ENCODE measurements at regions not wholly inside any gene's neighbourhood (a gene's known extent, or its start where the extent isn't known, plus 50 kb on each side); places are given as distances from the start of the nearest gene placed in this dataset.
"Not testable (repeated sequence)": the region's sequence is repeated elsewhere in the genome, so short reads cannot be mapped to it uniquely, and the experiment has no call there.

DNA sequence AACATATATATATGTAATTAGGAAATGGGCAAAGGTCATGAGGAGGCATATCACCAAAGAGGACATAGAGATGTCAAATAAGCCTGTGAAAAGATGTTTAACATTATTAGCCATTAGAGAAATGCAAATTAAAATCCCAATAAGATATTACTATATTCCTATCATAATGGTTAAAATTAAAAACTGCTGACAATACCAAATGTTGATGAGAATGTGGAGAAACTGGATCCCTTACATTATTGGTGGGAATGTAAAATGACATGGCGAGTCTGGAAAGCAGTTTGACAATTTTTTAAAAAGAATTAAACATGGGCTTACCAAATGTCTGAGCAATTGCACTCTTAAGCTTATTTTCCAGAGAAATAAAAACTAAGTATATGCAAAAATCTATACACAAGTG lies 1821.6 kb upstream of the C9orf72 start:
- DNase-seq (ENCODE audit: low spot score) = no peak

DNA sequence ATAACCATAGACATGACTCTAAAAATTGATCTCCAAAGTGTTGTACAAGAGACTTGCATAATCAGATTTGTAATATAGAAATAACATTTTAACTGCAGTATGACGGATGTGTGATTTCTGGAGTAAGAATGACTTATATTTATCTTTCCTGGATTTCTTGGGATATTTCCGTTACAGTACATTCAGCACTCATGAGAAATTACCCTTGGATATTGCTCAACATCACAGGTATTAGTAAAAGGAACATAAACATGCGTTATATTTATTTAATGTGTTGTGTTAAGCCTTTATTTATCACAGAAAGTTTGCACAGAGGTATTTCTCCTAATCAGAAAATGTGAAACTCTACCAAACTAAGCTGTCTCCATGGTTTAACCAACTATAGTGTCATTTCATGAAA lies 1823.9 kb upstream of the C9orf72 start:
- DNase-seq (ENCODE audit: low spot score) = no peak

DNA sequence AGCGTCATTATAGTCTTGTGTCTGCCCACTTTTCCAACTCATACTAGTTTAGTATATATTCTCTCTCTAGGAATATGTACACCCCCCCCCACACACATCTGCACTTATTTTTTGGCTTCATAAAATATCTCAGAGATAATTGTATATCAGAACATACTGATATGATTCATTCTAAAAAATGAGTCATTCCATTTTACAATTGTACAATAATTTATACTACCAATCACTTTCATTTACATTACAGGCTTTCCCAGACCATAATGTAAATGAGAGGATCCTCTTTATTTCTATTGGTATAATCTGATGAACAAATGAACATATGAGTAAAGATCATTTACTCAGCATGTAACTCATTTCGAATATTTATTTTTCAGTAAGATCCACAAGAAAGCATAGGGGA lies 1842.9 kb upstream of the C9orf72 start:
- no peak for DNase-seq (ENCODE audit: low spot score)

DNA sequence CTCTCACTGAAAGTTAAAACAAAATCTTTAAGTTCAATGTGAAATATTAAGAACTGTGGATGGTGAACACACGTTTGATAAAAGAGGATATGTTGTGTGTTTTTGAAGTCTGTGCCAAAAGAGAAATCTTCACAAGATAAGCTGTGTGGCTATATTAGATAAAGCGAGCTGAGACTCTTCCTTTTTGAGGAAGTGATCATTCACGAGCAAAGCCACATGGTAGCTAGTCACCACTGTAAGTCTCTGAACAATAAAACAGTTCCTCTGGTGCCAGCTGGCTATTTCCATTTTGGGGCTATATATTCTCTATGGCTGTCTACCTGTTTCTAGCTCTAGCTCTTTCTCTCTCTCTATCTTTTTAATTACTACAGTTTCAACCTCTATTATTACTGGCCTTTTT lies 1849.2 kb upstream of the C9orf72 start:
- DNase-seq (ENCODE audit: low spot score) = no peak

DNA sequence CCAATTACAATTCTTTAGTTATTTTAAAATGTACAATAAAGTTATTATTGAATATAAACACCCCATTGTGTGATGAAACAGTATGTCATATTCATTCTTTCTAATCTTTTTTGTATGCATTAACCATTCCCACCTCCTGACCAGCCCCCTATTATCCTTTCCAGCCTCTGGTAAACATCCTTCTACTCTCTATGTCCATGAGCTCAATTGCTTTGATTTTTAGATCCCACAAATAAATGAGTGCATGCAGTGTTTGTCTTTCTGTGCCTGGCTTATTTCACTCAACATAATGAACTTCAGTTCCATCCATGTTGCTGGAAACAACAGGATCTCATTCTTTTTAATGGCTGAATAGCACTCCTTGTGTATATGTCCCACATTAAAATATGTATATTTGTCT lies 1858.9 kb upstream of the C9orf72 start:
- no peak for DNase-seq (ENCODE audit: low spot score)

DNA sequence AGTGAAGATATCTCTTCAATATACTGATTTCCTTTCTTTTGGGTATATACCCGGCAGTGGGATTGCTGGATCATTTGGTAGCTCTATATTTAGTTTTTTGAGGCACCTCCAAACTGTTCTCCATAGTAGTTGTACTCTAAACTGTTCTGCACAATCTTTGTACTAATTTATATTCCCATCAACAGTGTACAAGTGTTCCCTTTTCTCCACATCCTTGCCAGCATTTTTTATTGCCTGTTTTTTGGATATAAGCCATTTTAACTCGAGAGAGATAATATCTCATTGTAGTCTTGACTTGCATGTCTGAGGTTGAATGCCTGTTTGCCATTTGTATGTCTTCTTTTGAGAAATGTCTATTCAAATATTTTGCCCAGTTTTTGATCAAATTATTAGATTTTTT lies 1859.4 kb upstream of the C9orf72 start:
- DNase-seq (ENCODE audit: low spot score) = not testable (repeated sequence)

DNA sequence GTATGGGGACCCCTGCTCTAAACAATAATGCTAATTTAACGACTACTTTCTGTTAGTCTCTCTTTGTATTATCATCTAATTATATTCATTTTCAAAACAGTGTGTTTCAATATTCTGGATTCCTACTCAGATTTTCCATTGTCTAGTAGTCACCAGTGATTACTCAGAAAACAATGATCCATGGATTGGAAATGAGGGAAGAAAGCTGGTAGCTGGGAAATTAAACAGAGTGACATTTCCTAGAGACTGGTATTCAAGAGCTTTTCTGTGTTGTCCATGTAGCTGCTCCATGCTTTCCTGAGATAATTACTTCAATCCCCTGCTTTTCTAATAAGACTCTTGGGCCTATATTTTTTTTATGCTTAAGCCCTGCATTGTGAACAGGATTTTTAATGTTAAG lies 1862.1 kb upstream of the C9orf72 start:
- no peak for DNase-seq (ENCODE audit: low spot score)

DNA sequence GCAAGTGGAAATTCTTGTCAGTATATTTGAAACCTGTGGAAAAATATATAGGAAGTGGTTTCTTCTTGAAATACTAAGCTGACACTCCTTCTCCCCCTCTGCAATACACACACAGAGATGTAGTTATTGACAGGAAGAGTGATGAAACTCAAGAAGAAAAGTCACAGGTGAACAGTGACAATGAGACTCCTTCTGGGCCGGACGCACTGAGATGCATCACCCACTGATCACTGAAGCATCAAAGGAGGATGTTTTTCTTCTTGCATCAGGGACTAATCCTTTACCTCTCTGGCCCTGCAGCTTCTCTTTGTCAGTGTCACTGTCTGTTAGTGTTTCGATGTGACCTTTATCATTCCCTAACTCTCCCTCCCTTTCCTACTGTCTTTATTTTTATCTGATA lies 1864.2 kb upstream of the C9orf72 start:
- no peak for DNase-seq (ENCODE audit: low spot score)

DNA sequence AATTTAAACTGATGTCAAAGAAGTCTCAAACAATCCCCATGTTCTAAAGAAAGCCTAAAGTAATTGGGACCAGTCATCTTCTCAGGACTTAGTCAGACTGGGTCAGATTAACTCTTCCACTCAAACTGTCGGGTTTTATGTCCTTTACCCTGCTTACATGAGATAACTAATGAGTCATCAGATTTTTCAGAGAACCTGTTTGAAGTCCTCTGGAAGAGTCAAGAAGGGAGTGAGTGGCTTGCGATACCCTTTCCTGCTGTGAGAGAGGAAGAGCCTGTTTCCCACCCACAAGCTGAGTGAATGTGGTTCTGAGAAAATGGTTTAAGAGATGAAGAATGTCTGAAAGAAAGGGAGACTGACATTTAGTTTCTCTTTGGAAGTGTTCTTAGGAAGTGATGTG lies 1866.7 kb upstream of the C9orf72 start:
- DNase-seq (ENCODE audit: low spot score) = no peak

DNA sequence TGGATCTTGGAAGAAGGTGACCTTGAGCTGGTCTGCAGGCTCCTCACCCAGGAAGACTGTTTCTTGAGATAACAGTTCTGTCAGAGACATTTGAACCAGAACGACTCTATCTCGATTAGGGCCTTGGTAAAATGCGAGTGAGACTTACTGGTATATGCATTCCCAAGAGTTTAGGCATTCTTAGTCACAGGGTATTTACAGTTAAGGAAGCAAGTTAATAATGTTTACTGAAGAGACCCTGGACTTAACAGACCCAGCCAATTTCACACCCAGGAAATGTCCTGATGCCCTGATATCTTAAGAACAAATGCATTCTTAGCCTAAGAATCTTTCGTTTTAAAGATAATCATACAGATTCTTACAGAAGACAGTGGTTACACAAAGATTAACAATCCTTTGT lies 1867.2 kb upstream of the C9orf72 start:
- DNase-seq (ENCODE audit: low spot score) = no peak

DNA sequence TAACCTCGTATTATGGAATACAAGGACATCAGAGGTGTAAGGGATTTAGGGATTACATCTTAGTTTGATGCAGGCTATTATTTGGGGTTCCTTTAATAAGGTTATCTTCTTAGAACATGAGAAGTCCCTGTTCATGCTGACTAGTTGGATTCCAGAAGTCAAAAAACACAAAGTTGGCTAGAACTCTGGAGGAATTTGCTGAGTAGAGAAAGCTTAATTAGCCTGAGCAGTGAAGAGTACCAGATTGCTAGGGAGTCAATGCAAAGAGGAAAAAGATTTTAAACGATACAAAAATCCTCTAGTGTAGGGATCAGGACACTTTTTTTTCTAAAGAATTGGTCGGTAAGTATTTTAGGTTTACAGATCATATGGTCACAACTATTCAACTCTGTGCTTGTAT lies 1872.5 kb upstream of the C9orf72 start:
- DNase-seq (ENCODE audit: low spot score) = no peak

DNA sequence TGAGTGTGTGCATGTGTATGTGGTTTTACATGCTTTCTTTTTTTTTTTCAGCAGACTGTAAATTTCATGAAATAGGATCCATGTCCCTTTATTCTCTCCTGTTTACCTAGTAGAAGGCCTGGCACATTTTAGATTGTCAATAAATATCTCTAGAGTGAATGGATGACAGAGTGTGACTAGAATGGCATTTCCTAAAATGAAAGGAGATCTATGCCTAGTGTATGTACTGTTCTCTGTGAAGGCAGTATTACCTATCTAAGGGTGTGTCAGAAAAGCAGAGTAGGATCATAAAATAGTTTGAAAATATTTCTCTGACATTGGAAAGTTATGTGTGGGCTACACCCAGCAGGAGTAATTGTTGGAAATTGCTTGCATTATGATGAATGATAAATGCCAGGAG lies 1876.0 kb upstream of the C9orf72 start:
- no peak for DNase-seq (ENCODE audit: low spot score)

DNA sequence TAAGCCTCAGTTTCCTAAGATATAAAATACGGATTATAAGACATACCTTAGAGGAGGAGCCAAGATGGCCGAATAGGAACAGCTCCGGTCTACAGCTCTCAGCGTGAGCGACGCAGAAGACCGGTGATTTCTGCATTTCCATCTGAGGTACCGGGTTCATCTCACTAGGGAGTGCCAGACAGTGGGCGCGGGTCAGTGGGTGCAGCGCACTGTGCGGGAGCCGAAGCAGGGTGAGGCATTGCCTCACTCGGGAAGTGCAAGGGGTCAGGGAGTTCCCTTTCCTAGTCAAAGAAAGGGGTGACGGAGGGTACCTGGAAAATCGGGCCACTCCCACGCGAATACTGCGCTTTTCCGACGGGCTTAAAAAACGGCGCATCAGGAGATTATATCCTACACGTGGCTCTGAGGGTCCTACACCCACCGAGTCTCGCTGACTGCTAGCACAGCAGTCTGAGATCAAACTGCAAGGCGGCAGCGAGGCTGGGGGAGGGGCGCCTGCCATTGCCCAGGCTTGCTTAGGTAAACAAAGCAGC lies 1877.1 kb upstream of the C9orf72 start:
- DNase-seq (ENCODE audit: low spot score) = peak; percentile 49

DNA sequence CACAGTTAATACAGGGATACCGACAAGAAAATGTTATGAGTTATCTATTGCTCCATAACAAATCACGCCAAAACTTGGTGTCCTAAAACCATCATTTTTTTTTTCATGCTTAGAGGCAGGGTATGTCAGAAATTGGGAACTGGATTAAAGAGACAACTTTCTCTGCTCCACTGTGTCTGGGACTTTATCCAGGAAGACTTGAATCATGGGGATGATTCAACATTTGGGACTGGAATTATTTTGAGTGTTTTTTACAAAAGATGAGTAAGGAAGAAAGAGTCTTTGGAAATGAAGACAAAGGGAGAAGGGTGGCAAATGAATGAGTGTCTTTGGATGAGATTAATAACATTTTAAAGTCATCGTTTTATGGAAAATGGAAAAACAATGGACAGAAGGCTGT lies 1883.7 kb upstream of the C9orf72 start:
- DNase-seq (ENCODE audit: low spot score) = no peak

DNA sequence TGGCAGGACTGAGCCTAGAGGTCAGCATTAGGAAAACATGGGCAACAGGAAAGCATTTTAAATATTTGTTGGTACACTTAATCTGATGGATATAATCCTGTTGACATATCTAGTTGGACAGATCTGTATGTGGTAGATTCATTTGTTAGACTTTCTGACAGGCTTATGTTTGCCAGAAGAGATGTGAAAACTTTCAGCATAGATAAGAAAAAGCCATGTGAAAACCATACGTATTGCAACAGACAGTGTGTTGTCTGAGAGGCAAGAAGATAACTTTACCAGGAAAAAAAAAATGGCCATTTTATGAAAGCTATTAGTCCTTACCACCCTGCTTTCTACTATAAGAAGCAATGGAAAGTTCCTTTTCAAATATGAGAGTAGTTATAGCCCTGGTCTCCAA lies 1902.2 kb upstream of the C9orf72 start:
- no peak for DNase-seq (ENCODE audit: low spot score)

DNA sequence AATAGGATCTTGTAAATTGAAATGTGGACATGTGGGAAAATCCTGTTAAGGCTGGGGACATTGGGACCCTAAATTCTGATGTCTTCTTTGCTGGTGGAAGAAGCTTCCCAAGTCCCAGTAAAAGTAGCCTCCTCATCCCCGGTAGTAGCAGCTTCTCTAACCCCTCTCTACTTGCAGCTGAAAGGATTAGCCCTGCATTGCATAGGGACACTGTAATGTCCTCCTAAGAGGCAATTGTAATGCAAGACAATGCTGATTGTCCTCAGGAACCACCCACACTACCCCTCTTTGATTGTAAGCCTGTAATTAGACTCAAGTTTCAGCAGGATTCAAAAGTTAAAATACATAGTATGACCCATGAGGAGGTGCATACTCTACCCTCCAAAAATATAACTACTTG lies 1938.4 kb upstream of the C9orf72 start:
- DNase-seq (ENCODE audit: low spot score) = no peak

DNA sequence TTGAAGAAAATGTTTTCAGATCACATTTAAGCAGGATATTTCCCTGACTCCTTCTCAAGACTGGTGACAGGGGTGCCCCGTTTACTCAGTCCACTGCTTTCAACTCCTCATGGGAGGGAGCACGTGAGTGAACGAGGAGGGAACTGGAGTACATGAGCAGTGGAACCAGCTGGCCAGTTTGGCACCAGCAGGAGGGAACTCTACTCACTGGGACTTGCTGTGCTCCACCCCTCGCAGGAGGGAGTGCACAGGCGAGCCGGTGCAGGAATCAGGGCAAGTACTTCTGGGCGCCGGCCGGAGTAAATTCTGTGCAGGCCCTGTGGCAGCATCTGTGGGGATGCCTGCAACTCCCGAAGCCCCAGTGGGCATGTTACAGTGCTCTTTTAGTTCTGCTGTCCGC lies 1941.1 kb upstream of the C9orf72 start:
- DNase-seq (ENCODE audit: low spot score) = peak; percentile 52

DNA sequence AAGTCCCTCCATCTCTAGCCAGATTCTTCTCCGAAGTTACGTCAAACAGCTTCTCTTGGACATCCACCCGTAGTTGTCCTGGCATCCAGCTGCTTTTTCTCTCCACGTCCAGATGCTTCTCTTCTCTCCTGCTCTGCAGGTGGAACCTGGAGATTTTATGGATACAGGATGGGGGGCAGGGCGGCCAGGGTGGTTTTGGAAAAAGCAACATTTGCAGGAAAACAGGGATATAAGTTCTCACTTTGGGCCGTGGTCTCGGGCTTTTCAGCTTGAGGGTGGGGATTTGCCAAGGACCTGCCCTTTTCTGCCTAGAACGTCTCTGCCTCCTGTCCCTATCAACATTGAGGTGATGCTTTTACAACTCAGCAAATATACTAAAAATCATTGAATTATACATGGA lies 1941.6 kb upstream of the C9orf72 start:
- DNase-seq (ENCODE audit: low spot score) = no peak

DNA sequence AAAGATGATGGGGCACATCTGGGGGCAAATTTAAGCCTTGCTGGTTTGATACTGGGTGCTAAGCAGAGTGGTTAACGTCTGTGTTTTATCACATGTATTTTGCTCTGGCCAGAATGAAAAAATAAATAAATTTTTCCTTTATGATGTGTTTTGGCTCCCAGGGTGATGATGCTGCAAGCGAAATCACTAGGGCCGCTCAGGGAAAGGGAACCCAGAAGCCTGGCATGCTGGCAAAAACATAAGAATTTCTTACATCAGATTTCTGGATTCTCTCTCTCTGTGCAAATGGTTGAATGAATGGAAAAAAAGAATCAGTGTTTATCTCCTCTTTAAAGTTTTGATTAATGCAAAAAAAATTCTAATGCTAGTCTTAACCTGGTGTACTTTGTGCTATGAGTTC lies 1975.2 kb upstream of the C9orf72 start:
- DNase-seq (ENCODE audit: low spot score) = no peak

DNA sequence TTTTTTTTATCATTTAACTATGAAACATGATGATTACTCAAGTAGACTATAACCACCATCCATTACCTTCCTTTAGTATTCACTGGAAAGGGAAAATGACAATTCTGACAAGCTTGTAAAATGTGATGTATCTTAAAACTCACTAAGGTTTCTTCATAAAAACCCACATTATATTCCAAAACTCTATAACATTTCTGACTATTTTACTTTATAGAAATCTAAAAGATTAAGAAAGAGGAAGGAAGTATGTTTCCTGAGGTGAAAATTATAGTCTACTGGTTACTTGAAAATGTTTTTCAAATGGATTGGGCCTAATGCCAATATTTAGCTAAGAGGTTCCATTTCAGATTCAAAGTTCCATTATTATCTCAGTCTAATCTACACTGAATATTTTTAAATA lies 1982.2 kb upstream of the C9orf72 start:
- DNase-seq (ENCODE audit: low spot score) = no peak

DNA sequence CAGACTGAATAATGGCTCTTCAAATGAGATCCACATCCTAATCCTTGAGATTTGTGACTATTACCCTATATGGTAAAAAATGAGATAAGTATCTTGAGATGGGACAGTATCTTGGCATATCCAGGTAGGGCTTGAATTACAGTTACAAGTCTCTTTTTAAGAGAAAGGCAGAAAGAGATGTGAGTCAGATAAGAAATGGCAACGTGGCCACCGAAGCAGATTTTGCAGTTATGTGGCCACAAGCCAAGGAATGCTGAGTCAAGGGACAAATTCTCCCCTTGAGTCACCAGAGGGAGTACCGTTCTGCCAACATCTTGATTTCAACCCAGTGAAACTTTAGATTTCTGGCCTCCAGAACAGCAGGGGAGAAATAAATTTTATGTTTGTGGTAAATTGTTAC lies 1983.0 kb upstream of the C9orf72 start:
- no peak for DNase-seq (ENCODE audit: low spot score)

DNA sequence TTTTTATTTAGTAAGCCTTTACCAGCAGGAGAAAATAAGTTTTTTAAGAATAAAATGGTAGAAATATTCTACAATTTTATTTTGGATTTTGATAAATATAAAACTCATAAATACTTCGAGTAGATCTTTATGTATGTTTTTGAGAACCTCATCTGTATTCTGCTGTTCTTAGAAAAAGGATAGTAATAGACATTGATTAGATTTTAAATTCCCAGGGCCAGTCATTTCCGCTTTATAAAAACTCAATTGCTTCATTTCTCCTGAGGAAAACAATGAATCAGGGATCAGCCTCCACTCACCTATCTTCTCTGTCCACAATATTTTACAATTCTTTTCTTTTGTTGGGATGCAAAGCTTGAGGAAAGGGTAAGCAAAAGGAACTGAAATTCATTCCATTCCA lies 1983.5 kb upstream of the C9orf72 start:
- no peak for DNase-seq (ENCODE audit: low spot score)

DNA sequence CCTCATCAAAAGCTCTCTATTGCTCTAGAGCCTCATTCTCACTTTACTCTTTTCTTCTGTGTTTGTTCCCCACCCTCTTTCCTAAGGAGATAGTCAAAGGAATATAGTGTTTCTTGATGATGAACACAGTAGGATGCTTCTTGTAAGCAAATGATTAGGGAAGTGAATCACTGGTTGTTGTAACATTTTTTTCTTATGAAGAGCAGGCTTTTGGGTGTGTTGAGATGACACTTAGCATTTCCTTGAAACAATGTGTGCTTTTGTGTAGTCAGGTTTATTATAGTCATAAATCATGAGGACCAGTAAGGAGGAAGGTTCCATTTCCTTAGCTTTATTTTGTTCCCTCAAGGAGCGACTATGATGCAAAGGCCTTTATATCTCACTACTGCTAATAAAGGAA lies 1991.3 kb upstream of the C9orf72 start:
- DNase-seq (ENCODE audit: low spot score) = no peak

DNA sequence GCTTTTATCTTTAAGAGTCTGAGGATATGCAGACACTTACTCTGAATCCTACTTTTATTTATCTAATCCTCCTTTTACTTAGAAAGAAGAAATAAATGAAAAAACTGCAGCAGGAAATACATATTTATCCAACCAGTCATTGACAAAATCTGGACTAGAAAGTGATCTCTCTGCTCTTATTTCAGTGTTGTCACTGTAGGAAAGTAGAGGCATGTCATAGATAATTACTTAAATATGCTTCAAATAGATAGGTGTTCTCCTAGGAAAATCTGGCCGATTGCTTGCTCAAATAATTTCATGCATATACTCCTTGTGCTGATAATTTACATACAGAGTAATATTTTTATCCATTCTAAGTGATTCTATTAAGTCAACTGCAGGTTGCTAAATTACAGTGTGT lies 2001.9 kb upstream of the C9orf72 start:
- DNase-seq (ENCODE audit: low spot score) = no peak

DNA sequence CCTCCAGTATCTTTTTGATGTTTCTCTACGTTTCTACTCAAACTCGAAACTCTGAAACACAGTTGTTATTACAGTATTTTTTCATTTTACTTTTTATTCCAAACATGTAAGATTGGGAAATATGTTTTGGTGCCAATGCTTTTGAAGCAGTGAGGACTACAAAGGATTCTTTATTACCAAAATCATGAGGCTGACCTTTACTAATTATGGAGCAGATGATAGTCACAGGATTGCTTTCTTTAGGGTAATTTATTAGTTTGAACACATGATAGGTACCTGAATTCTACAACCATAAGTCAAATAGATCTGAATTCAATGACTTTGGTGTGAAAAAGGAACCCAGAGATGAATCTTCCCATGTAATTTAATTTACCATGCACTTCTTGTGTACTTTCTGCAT lies 2015.1 kb upstream of the C9orf72 start:
- DNase-seq (ENCODE audit: low spot score) = no peak
